ENCODE measurements at regions not wholly inside any gene's neighbourhood (a gene's known extent, or its start where the extent isn't known, plus 50 kb on each side); places are given as distances from the start of the nearest gene placed in this dataset.

- TF ChIP-seq, protein P1, sequence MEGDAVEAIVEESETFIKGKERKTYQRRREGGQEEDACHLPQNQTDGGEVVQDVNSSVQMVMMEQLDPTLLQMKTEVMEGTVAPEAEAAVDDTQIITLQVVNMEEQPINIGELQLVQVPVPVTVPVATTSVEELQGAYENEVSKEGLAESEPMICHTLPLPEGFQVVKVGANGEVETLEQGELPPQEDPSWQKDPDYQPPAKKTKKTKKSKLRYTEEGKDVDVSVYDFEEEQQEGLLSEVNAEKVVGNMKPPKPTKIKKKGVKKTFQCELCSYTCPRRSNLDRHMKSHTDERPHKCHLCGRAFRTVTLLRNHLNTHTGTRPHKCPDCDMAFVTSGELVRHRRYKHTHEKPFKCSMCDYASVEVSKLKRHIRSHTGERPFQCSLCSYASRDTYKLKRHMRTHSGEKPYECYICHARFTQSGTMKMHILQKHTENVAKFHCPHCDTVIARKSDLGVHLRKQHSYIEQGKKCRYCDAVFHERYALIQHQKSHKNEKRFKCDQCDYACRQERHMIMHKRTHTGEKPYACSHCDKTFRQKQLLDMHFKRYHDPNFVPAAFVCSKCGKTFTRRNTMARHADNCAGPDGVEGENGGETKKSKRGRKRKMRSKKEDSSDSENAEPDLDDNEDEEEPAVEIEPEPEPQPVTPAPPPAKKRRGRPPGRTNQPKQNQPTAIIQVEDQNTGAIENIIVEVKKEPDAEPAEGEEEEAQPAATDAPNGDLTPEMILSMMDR (IDR thresholded peaks at IDR 0.05 in 2 of 3, conservative IDR thresholded peaks at IDR 0.05 in 1 of 3; ENCODE audit: insufficient read depth in 2 of 3, low read depth in 1 of 3, low read length in 3 of 3): no peak
- TF ChIP-seq YY1 (IDR thresholded peaks at IDR 0.05; ENCODE audit: borderline replicate concordance in 1 of 3, control insufficient read depth in 1 of 3, extremely low read depth in 1 of 3, insufficient read depth in 3 of 3, insufficient read length in 1 of 3, insufficient replicate concordance in 2 of 3, low read depth in 1 of 3, low read length in 2 of 3) (no peak), FOXM1 (IDR thresholded peaks at IDR 0.05; ENCODE audit: low read depth) (no peak), FOXM1 (CRISPR knock-in tag; IDR thresholded peaks at IDR 0.05; ENCODE audit: low read depth) (no peak), ZNF41 (CRISPR knock-in tag; conservative IDR thresholded peaks at IDR 0.05) (no peak), MTA2 (IDR thresholded peaks at IDR 0.05; ENCODE audit: low read depth) (no peak), PKNOX1 (IDR thresholded peaks at IDR 0.05) (no peak), ZNF282 (CRISPR knock-in tag; IDR thresholded peaks at IDR 0.05) (no peak), HDAC2 (IDR thresholded peaks at IDR 0.05) (no peak), ZNF780A (CRISPR knock-in tag; IDR thresholded peaks at IDR 0.05) (no peak), SMAD4 (CRISPR knock-in tag; conservative IDR thresholded peaks at IDR 0.05) (no peak), SMAD3 (CRISPR knock-in tag; conservative IDR thresholded peaks at IDR 0.05) (no peak)
- TF ChIP-seq, protein P2, sequence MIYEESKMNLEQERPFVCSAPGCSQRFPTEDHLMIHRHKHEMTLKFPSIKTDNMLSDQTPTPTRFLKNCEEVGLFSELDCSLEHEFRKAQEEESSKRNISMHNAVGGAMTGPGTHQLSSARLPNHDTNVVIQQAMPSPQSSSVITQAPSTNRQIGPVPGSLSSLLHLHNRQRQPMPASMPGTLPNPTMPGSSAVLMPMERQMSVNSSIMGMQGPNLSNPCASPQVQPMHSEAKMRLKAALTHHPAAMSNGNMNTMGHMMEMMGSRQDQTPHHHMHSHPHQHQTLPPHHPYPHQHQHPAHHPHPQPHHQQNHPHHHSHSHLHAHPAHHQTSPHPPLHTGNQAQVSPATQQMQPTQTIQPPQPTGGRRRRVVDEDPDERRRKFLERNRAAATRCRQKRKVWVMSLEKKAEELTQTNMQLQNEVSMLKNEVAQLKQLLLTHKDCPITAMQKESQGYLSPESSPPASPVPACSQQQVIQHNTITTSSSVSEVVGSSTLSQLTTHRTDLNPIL (CRISPR knock-in tag; IDR thresholded peaks at IDR 0.05): no peak
- TF ChIP-seq, protein P3, sequence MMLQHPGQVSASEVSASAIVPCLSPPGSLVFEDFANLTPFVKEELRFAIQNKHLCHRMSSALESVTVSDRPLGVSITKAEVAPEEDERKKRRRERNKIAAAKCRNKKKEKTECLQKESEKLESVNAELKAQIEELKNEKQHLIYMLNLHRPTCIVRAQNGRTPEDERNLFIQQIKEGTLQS (IDR thresholded peaks at IDR 0.05): no peak
- TF ChIP-seq, protein P3 (CRISPR knock-in tag; conservative IDR thresholded peaks at IDR 0.05): no peak
Measured at GRCh38 chr2:75309596-75310463, 110.5 kb upstream of the TACR1 start.

All from K562 (cell line).